Esophagus squamous epithelium (tissue), 4 donors: ENCODE measurements at regions not wholly inside any gene's neighbourhood (a gene's known extent, or its start where the extent isn't known, plus 50 kb on each side); places are given as distances from the start of the nearest gene placed in this dataset.

Source experiments
- POLR2A ChIP-seq, 4 donors: fragments of 450-650 bp; IDR thresholded peaks; one replicate each; pipeline ENCODE4 v1.6.1; 2017; ENCODE audit warnings: antibody characterized with exemption in 4 of 4, mild to moderate bottlenecking in 4 of 4, moderate library complexity in 3 of 4
- TF ChIP-seq, protein P1 (sequence below), 6 experiments: fragments of 450-650 bp in 4 of 6; fragments of 200-600 bp in 2 of 6; sonication (generic) in 2 of 6; IDR thresholded peaks; one replicate each; pipeline ENCODE4 v1.5.1; 2016 to 2019; ENCODE audit warnings: antibody characterized with exemption in 6 of 6, mild to moderate bottlenecking in 4 of 6, moderate library complexity in 4 of 6

DNA sequence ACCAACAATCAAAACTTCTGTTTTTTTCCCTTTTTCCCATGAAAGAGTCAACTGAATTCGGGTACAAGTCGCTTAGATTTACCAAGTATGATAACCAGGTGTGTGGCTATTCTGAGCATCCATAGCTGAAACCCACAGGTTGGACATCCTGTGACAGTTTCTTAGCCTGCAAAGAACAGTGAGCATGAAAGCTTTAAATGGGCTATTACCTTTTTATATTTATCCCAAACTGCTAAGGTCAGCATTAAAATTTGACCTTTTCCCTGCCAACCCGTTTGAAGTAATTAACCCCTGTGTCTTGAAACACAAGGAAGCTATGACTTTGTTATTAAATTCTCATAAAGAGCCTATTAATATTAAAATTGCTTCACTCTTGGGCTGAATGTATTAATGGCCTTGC is 1065.0 kb upstream of the RBFOX1 start:
- TF ChIP-seq, protein P1, sequence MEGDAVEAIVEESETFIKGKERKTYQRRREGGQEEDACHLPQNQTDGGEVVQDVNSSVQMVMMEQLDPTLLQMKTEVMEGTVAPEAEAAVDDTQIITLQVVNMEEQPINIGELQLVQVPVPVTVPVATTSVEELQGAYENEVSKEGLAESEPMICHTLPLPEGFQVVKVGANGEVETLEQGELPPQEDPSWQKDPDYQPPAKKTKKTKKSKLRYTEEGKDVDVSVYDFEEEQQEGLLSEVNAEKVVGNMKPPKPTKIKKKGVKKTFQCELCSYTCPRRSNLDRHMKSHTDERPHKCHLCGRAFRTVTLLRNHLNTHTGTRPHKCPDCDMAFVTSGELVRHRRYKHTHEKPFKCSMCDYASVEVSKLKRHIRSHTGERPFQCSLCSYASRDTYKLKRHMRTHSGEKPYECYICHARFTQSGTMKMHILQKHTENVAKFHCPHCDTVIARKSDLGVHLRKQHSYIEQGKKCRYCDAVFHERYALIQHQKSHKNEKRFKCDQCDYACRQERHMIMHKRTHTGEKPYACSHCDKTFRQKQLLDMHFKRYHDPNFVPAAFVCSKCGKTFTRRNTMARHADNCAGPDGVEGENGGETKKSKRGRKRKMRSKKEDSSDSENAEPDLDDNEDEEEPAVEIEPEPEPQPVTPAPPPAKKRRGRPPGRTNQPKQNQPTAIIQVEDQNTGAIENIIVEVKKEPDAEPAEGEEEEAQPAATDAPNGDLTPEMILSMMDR (IDR thresholded peaks at IDR 0.05), result no peak
- no peak for TF ChIP-seq POLR2A (IDR thresholded peaks at IDR 0.05)
